ENCODE measurements at regions not wholly inside any gene's neighbourhood (a gene's known extent, or its start where the extent isn't known, plus 50 kb on each side); places are given as distances from the start of the nearest gene placed in this dataset.

DNA sequence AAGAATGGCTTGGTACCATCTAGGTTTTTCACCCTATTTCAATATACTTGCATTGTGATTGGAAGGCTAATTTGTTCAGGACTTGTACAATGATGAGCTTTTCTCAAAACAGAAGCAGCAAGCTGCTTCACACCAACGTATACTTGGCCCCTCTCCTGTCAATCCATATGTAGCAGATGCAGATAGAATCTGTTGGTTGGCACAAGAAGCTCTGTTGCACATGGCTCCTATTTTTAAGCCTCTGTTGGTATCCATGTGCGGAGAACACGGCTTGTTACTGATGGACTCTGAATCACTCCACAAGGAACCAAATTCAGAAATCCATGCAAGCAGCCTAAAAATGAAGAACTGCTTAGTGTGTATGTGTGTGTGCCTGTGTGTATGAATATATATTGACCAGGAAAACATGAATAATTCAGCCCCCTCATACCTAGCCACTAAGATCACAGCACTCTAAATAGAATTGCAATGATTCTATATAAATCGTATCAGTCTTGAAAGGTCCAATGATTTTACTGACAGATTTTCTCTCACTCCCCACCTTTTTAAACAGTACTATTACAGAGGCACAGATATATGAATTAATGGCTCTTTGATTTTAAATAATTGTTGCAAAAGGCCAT lies 258.4 kb upstream of the DPYD start:
- Histone ChIP-seq H3K4me1 (no peaks in the 10 kb centered on the region), H3K9me3 (no peaks in the 10 kb centered on the region), H3K27me3 (no peaks in the 10 kb centered on the region), H3K27ac (no peak overlapping the region), H3K36me3 (no peaks in the 10 kb centered on the region), H3K4me3 (no peak overlapping the region)
- TF ChIP-seq POLR2AphosphoS5 (IDR thresholded peaks at IDR 0.05) (no peak), EP300 (IDR thresholded peaks at IDR 0.05) (no peak)
- intact Hi-C loops (cut with DNase I), result no loop called here
- DNase-seq, result no peak
- WGBS, 2 donors, result 85 to 90% methylated on average over 4 of the region's 4 CpGs

- no peaks in the 10 kb centered on the region for H3K4me1 ChIP-seq
- H3K4me3 ChIP-seq, result no peak overlapping the region
- intact Hi-C loops (cut with DNase I), result no loop called here
- 89% methylated on average over 2 of the region's 2 CpGs for WGBS, 2 donors
- no peak for DNase-seq
- no peaks in the 10 kb centered on the region for H3K36me3 ChIP-seq
- no peaks in the 10 kb centered on the region for H3K27me3 ChIP-seq
- no peaks in the 10 kb centered on the region for H3K9me3 ChIP-seq
- TF ChIP-seq POLR2A (IDR thresholded peaks at IDR 0.05) (no peak), CTCF (IDR thresholded peaks at IDR 0.05) (no peak), EP300 (IDR thresholded peaks at IDR 0.05) (no peak), POLR2AphosphoS5 (IDR thresholded peaks at IDR 0.05) (no peak)
- no peak overlapping the region for H3K27ac ChIP-seq
Measured at GRCh38 chr1:98177751-98178150, 256.9 kb upstream of the DPYD start.

DNA sequence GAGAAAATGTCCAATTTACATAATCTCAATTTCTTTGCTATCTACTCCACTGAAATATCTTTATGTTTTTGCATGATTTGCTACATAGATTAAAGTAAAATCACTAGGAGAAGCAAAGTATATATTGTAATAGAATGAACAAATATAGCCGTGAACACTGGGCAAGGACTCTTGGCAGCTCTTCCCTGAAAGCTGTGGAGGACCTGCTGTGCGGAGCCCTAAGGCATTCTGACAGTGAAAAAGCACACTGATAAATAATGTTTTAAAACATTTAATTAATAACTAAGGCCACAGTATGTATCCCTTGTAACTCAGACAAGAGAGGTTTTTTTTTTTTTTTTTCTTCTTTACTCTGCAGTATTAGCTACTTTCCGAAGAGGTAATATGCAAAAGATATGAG lies 256.1 kb upstream of the DPYD start:
- Histone ChIP-seq H3K27me3 (no peaks in the 10 kb centered on the region), H3K9me3 (no peaks in the 10 kb centered on the region), H3K4me1 (no peaks in the 10 kb centered on the region), H3K27ac (no peak overlapping the region), H3K36me3 (no peaks in the 10 kb centered on the region), H3K4me3 (no peak overlapping the region)
- 83 to 84% methylated on average over 3 of the region's 3 CpGs for WGBS, 2 donors
- no peak for DNase-seq
- intact Hi-C loops (cut with DNase I), result no loop called here
- TF ChIP-seq POLR2A (IDR thresholded peaks at IDR 0.05), result no peak

DNA sequence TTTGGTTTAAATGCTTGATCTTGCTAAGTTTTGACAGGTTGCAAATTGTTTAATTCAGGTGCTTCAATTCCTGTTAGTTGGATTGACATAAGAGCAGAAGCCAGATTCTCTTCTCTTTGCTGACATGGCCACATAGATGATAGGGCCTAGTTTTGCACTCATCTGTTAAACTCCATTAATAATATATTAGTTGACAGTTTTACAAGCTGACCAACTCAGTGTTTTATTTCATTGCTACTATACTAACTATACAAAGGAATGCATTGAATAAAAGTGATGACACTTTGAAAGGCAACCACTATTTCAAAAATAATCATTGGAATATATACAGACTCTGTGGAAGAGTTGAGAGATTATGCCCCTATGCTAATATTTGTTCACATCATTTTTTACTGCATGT lies 255.6 kb upstream of the DPYD start:
- no peak for DNase-seq
- TF ChIP-seq POLR2AphosphoS5 (IDR thresholded peaks at IDR 0.05) (no peak), EP300 (IDR thresholded peaks at IDR 0.05) (no peak), POLR2A (IDR thresholded peaks at IDR 0.05) (no peak), CTCF (IDR thresholded peaks at IDR 0.05) (no peak)
- H3K27me3 ChIP-seq, result no peaks in the 10 kb centered on the region
- H3K9me3 ChIP-seq, result no peaks in the 10 kb centered on the region
- H3K4me1 ChIP-seq, result no peaks in the 10 kb centered on the region
- H3K27ac ChIP-seq, result no peak overlapping the region
- no peaks in the 10 kb centered on the region for H3K36me3 ChIP-seq
- H3K4me3 ChIP-seq, result no peak overlapping the region
- intact Hi-C loops (cut with DNase I), result no loop called here

- H3K27me3 ChIP-seq, result no peaks in the 10 kb centered on the region
- no peak for TF ChIP-seq CTCF (IDR thresholded peaks at IDR 0.05)
- no peak for TF ChIP-seq POLR2AphosphoS5 (IDR thresholded peaks at IDR 0.05)
- TF ChIP-seq EP300 (IDR thresholded peaks at IDR 0.05), result no peak
- TF ChIP-seq POLR2A (IDR thresholded peaks at IDR 0.05), result no peak
- WGBS, 2 donors, result 23 to 60% methylated on average over 3 of the region's 3 CpGs
- no peak for DNase-seq
- no peaks in the 10 kb centered on the region for H3K36me3 ChIP-seq
- no peak overlapping the region for H3K27ac ChIP-seq
- H3K4me1 ChIP-seq, result no peaks in the 10 kb centered on the region
- intact Hi-C loops (cut with DNase I), result no loop called here
- H3K9me3 ChIP-seq, result no peaks in the 10 kb centered on the region
- H3K4me3 ChIP-seq, result no peak overlapping the region
Measured at GRCh38 chr1:98172578-98172977, 251.7 kb upstream of the DPYD start.

DNA sequence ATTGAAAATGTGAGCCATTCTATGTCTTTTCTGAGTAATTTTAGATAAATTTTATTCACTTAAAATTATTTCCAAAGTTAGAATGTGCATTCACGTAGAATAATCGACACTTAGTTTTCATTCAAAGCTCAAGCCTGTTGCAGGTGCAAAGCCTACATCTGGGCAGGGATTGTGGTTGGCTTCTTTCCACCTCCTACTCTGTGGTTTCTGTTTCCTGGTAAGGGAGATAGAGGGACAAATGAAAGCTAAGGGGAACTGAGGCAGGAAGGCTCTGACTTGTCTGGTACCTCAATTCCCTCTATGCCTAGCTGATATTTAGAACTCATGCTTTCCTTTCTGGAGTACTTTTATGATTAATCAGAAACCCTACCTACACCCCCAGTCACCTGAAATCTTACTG lies 251.2 kb upstream of the DPYD start:
- intact Hi-C loops (cut with DNase I), result no loop called here
- Histone ChIP-seq H3K27ac (no peak overlapping the region), H3K9me3 (no peaks in the 10 kb centered on the region), H3K4me1 (no peaks in the 10 kb centered on the region), H3K36me3 (no peaks in the 10 kb centered on the region), H3K4me3 (no peak overlapping the region), H3K27me3 (no peaks in the 10 kb centered on the region)
- DNase-seq, result no peak
- 53 to 75% methylated on average over 2 of the region's 2 CpGs for WGBS, 2 donors
- TF ChIP-seq POLR2A (IDR thresholded peaks at IDR 0.05) (no peak), EP300 (IDR thresholded peaks at IDR 0.05) (no peak), CTCF (IDR thresholded peaks at IDR 0.05) (no peak), POLR2AphosphoS5 (IDR thresholded peaks at IDR 0.05) (no peak)
